ENCODE measurements at regions not wholly inside any gene's neighbourhood (a gene's known extent, or its start where the extent isn't known, plus 50 kb on each side); places are given as distances from the start of the nearest gene placed in this dataset.

DNA sequence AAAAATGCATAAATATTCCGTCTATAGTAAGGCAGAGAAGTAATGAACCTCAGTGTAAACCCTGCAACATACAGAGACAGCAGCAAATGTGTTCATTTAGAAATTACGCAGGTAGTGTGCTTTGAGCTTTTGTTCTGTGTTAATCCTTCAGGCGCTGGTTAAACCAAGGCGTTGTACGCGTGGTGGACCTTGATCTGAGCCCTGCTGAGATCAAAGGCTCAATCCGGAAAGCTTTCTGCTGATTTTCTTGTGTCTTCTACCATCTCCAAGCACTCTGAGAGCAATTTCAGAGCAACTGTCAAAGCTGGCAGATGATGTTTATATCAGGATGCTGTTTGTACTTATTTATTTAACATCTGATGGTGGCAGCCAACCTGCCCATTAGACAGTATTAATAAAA is 382.8 kb downstream of the CDH26 start:
- Histone ChIP-seq H3K4me3 (ENCODE audit: low read length) (no peak overlapping the region), H3K9me3 (ENCODE audit: control insufficient read depth in 1 of 2, insufficient read depth in 1 of 2, low read length in 2 of 2) (no peaks in the 10 kb centered on the region), H3K27me3 (ENCODE audit: control insufficient read depth in 1 of 2, insufficient read depth in 2 of 2, low read length in 2 of 2) (no peaks in the 10 kb centered on the region), H3K27ac (ENCODE audit: low read depth in 1 of 2, low read length in 2 of 2) (no peak overlapping the region), H3K36me3 (ENCODE audit: insufficient read depth, low read length) (no peaks in the 10 kb centered on the region), H3K4me1 (ENCODE audit: insufficient read depth, low read length) (no peaks in the 10 kb centered on the region)
- Mint-ChIP-seq H3K9me3 (no peaks in the 10 kb centered on the region), H3K27ac (no peak overlapping the region), H3K4me1 (ENCODE audit: low read depth) (no peaks in the 10 kb centered on the region), H3K4me3 (no peak overlapping the region), H3K36me3 (ENCODE audit: low read depth) (no peaks in the 10 kb centered on the region), H3K27me3 (peaks cover 7% of the 10 kb centered on the region)
- DNase-seq (no peak), ATAC-seq (ENCODE audit: poor library complexity) (no peak)
- TF ChIP-seq, protein P1, sequence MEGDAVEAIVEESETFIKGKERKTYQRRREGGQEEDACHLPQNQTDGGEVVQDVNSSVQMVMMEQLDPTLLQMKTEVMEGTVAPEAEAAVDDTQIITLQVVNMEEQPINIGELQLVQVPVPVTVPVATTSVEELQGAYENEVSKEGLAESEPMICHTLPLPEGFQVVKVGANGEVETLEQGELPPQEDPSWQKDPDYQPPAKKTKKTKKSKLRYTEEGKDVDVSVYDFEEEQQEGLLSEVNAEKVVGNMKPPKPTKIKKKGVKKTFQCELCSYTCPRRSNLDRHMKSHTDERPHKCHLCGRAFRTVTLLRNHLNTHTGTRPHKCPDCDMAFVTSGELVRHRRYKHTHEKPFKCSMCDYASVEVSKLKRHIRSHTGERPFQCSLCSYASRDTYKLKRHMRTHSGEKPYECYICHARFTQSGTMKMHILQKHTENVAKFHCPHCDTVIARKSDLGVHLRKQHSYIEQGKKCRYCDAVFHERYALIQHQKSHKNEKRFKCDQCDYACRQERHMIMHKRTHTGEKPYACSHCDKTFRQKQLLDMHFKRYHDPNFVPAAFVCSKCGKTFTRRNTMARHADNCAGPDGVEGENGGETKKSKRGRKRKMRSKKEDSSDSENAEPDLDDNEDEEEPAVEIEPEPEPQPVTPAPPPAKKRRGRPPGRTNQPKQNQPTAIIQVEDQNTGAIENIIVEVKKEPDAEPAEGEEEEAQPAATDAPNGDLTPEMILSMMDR (IDR thresholded peaks at IDR 0.05), result no peak
- POLR2A ChIA-PET, result no interaction called here
- CTCF ChIA-PET, result interaction anchor here (0.6 kb wide), 1 partner anchor 31 kb away, joined by 3 read pairs; no protein-coding TSS in a partner anchor
- intact Hi-C loops (cut with DNase I, micrococcal nuclease), result no loop called here

DNA sequence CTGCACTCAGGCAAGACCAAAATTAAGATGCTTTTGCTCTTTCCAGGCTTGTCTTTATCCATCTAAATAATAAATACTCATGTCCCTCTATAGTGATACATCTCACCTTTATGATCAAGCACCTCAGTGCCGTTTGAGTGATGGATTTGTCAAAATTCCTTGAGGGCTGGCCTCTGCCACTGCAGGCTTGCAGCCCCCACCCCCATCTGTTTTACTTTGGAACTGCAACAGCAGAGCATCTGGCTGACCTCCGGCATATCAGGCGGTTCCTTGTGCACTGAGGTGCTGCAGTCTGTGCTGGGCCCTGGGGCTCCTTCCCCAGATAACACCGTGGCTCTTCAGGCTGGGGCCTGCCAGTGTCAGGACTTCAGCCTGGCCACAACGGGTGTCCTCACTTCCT is 386.9 kb downstream of the CDH26 start:
- Histone ChIP-seq H3K27me3 (ENCODE audit: control insufficient read depth in 1 of 2, insufficient read depth in 2 of 2, low read length in 2 of 2) (no peaks in the 10 kb centered on the region), H3K4me3 (ENCODE audit: low read length) (no peak overlapping the region), H3K27ac (ENCODE audit: low read depth in 1 of 2, low read length in 2 of 2) (no peak overlapping the region), H3K36me3 (ENCODE audit: insufficient read depth, low read length) (no peaks in the 10 kb centered on the region), H3K4me1 (ENCODE audit: insufficient read depth, low read length) (no peaks in the 10 kb centered on the region), H3K9me3 (ENCODE audit: control insufficient read depth in 1 of 2, insufficient read depth in 1 of 2, low read length in 2 of 2) (no peaks in the 10 kb centered on the region)
- no peaks in the 10 kb centered on the region for H3K27me3 Mint-ChIP-seq
- DNase-seq (no peak), ATAC-seq (ENCODE audit: poor library complexity) (no peak)
- ChIA-PET POLR2A (no interaction called here), CTCF (no interaction called here)
- no peaks in the 10 kb centered on the region for H3K4me1 Mint-ChIP-seq (ENCODE audit: low read depth)
- H3K27ac Mint-ChIP-seq, result no peak overlapping the region
- H3K9me3 Mint-ChIP-seq, result no peaks in the 10 kb centered on the region
- no peak overlapping the region for H3K4me3 Mint-ChIP-seq
- no peaks in the 10 kb centered on the region for H3K36me3 Mint-ChIP-seq (ENCODE audit: low read depth)
- intact Hi-C loops (cut with DNase I, micrococcal nuclease), result no loop called here
- TF ChIP-seq, protein P1 (IDR thresholded peaks at IDR 0.05), result no peak

DNA sequence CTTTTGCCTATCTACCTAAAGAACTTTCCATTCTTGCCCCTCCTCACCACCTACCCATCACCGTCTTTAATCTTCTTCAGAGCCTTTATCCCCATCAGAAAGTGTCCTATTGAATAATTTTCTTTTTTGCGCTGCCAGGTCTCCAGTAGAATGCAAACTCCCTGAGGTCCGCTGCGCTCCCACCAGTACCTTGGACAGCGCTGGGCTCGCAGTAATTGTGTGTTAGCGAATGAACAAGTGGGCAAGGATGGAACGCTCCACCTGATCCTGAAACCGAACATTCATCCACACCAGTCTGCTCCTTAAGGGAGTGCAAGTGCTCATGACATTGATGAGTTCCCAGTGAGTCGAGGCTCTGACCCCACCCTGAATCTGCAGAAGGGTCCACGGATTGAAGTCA is 391.2 kb downstream of the CDH26 start:
- no peaks in the 10 kb centered on the region for H3K9me3 Mint-ChIP-seq
- H3K36me3 Mint-ChIP-seq (ENCODE audit: low read depth), result no peaks in the 10 kb centered on the region
- ATAC-seq (ENCODE audit: poor library complexity), result no peak
- no peaks in the 10 kb centered on the region for H3K9me3 ChIP-seq (ENCODE audit: control insufficient read depth in 1 of 2, insufficient read depth in 1 of 2, low read length in 2 of 2)
- no peaks in the 10 kb centered on the region for H3K27me3 Mint-ChIP-seq
- no peak for DNase-seq
- H3K27me3 ChIP-seq (ENCODE audit: control insufficient read depth in 1 of 2, insufficient read depth in 2 of 2, low read length in 2 of 2), result no peaks in the 10 kb centered on the region
- H3K4me3 ChIP-seq (ENCODE audit: low read length), result no peak overlapping the region
- ChIA-PET CTCF (no interaction called here), POLR2A (no interaction called here)
- no peaks in the 10 kb centered on the region for H3K36me3 ChIP-seq (ENCODE audit: insufficient read depth, low read length)
- TF ChIP-seq, protein P1 (IDR thresholded peaks at IDR 0.05), result no peak
- intact Hi-C loops (cut with DNase I, micrococcal nuclease), result no loop called here
- H3K4me1 Mint-ChIP-seq (ENCODE audit: low read depth), result no peaks in the 10 kb centered on the region
- no peaks in the 10 kb centered on the region for H3K4me1 ChIP-seq (ENCODE audit: insufficient read depth, low read length)
- no peak overlapping the region for H3K27ac ChIP-seq (ENCODE audit: low read depth in 1 of 2, low read length in 2 of 2)
- no peak overlapping the region for H3K4me3 Mint-ChIP-seq
- no peak overlapping the region for H3K27ac Mint-ChIP-seq

Measured in CD4-positive, alpha-beta T cell (primary cell).